Breast epithelium (tissue), 3 donors: ENCODE measurements at regions not wholly inside any gene's neighbourhood (a gene's known extent, or its start where the extent isn't known, plus 50 kb on each side); places are given as distances from the start of the nearest gene placed in this dataset.

Source experiments
- POLR2A ChIP-seq: fragments of 450-650 bp; IDR thresholded peaks from one replicate; pipeline ENCODE4 v1.6.1; 2016; ENCODE audit warnings: antibody characterized with exemption, mild to moderate bottlenecking, moderate library complexity
- POLR2AphosphoS5 ChIP-seq, 3 donors: sonication (generic); formaldehyde crosslinking; IDR thresholded peaks; one replicate each; pipeline ENCODE4 v1.6.1; 2017; ENCODE audit warnings: antibody characterized with exemption in 3 of 3
- TF ChIP-seq, protein P1 (sequence below), 3 donors: fragments of 450-650 bp; IDR thresholded peaks; one replicate each; pipeline ENCODE4 v1.5.1; 2016 to 2017; ENCODE audit warnings: antibody characterized with exemption in 3 of 3, mild to moderate bottlenecking in 3 of 3, moderate library complexity in 3 of 3

DNA sequence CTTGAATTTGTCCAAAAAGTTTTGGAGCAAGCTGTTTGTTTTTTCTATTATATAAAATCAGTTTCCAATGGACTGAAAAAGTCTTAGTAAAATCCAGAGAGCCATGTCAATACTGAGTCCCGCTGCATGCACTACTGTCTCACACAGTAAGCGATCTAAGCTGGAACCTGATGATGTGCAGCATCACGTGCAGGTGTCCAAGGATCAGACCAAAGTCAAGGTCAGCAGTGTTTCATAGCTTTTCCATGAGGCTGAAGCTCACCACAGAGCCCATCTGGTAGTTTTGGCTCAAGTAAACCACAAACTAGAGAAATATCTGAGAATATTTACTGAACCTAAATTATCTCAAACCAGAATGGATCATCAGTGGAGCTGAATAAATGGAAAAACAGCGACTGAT lies 784.0 kb upstream of the SEMA6D start:
- TF ChIP-seq, protein P1, sequence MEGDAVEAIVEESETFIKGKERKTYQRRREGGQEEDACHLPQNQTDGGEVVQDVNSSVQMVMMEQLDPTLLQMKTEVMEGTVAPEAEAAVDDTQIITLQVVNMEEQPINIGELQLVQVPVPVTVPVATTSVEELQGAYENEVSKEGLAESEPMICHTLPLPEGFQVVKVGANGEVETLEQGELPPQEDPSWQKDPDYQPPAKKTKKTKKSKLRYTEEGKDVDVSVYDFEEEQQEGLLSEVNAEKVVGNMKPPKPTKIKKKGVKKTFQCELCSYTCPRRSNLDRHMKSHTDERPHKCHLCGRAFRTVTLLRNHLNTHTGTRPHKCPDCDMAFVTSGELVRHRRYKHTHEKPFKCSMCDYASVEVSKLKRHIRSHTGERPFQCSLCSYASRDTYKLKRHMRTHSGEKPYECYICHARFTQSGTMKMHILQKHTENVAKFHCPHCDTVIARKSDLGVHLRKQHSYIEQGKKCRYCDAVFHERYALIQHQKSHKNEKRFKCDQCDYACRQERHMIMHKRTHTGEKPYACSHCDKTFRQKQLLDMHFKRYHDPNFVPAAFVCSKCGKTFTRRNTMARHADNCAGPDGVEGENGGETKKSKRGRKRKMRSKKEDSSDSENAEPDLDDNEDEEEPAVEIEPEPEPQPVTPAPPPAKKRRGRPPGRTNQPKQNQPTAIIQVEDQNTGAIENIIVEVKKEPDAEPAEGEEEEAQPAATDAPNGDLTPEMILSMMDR (IDR thresholded peaks at IDR 0.05): no peak
- TF ChIP-seq POLR2AphosphoS5 (IDR thresholded peaks at IDR 0.05) (no peak), POLR2A (no peak)
